Retinal pigment epithelial cell (primary cell): ENCODE measurements at regions not wholly inside any gene's neighbourhood (a gene's known extent, or its start where the extent isn't known, plus 50 kb on each side); places are given as distances from the start of the nearest gene placed in this dataset.

ENCODE experiments used
- DNase-seq: peaks from one replicate; pipeline ENCODE4 v3.0.0-alpha.2; 2010; ENCODE audit warnings: low read depth
- H3K4me3 ChIP-seq: 2 replicates; pipeline ENCODE4 v1.5.1; 2011; ENCODE audit warnings: mild to moderate bottlenecking, low read length, control low read depth, moderate library complexity
- TF ChIP-seq, protein P1 (sequence below): conservative IDR thresholded peaks from 2 replicates; pipeline ENCODE4 v1.5.1; 2011; ENCODE audit warnings: low read depth, low read length, control low read depth, inconsistent platforms

DNA sequence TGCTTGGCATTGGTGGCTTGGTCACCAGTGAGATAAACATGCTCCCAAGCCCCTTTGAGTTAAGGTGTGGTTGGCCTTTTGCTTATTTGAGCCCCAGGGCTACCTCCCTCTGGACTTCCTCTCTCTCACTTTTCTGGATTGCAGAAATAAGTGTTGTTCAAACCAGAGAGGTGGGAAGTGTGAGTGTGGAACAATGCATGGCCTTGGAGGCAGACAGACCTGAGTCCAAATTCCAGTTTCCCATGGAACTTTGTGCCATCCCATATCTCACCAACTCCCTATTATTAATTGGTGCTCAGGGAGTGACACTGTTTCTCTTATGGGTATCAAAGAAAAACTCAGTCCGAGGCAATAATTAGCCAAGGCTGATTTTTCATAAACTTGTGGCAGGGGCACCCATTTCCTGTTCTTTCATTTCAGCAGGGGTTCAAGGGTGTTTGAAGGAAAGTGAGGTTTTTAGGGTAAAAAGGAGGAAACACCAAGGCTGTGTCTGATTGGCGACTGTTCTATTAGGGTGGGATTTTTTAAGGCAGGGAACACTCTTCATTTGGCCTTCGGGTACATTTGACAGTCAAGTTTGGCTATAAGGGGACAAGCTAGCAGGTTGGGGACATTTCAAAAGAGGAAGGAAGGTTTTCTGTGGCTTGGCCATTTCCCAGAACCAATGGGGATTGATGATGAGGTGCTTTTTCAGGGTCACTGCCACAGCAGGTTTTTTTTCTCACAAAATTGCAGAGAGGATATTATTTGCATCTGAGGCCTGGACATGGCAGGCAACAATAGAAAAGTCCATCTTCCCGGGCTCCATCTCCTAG lies 148.8 kb upstream of the NPY start:
- TF ChIP-seq, protein P1, sequence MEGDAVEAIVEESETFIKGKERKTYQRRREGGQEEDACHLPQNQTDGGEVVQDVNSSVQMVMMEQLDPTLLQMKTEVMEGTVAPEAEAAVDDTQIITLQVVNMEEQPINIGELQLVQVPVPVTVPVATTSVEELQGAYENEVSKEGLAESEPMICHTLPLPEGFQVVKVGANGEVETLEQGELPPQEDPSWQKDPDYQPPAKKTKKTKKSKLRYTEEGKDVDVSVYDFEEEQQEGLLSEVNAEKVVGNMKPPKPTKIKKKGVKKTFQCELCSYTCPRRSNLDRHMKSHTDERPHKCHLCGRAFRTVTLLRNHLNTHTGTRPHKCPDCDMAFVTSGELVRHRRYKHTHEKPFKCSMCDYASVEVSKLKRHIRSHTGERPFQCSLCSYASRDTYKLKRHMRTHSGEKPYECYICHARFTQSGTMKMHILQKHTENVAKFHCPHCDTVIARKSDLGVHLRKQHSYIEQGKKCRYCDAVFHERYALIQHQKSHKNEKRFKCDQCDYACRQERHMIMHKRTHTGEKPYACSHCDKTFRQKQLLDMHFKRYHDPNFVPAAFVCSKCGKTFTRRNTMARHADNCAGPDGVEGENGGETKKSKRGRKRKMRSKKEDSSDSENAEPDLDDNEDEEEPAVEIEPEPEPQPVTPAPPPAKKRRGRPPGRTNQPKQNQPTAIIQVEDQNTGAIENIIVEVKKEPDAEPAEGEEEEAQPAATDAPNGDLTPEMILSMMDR: no peak
- DNase-seq: no peak
- H3K4me3 ChIP-seq: no peak overlapping the region

DNA sequence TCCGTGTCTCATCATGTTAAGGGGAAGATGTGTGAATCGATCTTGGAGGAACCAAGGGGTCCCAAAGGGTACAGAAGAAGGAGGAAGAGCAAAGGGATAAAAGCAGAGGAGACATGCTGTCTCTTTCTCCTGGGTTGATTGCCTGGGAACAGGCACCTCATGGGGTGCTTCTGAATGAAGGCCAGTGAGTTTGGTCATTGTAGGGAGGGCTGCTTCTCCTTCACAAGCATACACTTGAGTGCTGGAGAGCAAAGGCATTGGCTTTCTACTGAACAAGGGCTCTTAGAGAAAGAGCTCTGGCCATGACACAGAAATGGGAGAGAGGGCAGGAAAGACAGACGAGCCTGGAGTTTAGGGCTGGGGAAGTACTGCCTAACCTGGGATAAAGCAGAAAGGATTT lies 146.7 kb upstream of the NPY start:
- TF ChIP-seq, protein P1: no peak
- no peak for DNase-seq
- H3K4me3 ChIP-seq: no peak overlapping the region

DNA sequence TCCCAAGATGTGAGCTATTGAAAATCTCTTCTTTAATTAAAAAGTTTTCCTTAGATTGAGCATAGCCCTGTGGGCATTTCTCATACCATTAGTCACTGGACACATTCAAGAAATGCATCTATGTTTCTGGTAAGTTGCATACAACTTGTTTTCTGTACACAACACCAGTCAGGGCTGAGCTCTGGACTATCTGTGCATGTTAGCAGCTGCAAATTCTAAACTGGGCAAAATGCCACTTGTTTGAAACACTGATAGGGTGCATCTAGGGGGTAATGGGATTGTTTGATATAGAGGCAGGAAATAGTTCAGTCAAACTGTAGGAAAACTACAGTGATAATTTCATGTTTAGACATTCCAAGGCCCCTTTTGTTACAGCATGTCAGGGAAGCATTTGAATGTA lies 145.6 kb upstream of the NPY start:
- no peak for DNase-seq
- TF ChIP-seq, protein P1: no peak
- H3K4me3 ChIP-seq: no peak overlapping the region

DNA sequence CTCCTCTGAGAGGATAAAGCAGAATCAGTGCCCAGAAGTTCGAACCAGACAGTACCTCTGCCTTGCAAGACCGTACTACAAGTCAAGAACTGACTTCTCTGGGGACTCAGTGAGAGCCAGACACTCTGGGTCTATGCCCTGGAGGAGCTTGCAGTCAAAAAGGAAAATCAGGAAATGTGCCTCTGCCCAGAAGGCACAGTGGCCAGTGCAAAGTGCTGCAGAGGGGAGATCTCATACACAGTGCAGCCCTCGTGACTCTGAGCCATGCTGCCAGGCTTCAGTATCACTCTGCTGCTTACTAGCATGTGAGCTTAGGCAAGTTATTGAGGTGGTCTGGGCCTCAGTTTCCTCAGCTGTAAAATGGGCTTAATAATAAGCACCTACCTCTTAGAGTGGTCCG lies 144.0 kb upstream of the NPY start:
- DNase-seq: no peak
- no peak overlapping the region for H3K4me3 ChIP-seq
- TF ChIP-seq, protein P1: no peak

DNA sequence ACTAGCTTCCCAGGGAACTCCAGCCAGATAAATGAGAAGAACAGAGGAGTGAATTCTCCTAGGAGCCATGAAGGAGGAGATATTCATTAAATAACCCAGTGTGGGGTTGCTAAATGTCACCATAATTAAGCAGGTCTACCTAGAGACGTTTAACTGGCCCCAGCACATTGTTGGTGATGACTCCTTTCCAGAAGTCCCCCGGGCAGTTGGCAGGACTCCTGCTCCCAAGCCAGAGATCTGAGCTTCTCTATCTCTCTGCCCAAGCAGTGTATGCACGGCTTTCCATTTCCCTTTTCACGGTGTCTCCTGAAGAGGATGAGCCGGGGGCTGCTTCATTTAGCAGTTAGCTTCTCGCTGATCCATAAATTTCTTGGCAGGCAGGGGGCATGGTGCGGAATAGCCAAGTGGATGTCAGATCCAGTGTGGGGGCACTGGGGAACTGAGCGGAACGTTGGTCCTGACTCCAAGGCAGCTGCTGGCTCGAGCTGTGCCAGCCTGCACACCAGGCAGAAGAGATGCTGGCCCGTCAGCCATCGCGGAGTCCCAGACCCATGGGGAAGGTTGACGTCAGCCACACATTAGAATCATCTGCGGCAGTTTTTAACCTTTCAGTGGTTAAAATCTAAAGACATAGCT lies 142.0 kb upstream of the NPY start:
- no peak for DNase-seq
- TF ChIP-seq, protein P1: no peak
- no peak overlapping the region for H3K4me3 ChIP-seq

DNA sequence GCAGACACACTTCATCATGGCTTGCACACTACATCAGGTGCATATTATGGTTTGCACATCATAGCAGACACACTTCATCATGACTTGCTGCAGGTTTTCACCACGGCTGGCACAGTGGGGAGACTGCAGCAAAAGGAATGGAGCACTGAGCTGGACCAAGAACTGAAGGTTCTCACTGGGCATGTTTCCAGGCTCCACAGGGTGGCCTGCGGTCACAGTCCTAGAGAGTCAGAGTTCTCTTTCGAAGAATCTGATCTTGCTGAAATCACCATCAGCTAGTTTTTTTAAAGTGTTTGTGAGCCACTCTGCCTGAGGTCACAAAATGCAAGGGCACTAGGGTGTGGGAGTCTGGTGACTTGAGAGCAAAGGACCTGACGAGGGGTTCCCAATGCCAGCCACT lies 140.4 kb upstream of the NPY start:
- TF ChIP-seq, protein P1: no peak

DNA sequence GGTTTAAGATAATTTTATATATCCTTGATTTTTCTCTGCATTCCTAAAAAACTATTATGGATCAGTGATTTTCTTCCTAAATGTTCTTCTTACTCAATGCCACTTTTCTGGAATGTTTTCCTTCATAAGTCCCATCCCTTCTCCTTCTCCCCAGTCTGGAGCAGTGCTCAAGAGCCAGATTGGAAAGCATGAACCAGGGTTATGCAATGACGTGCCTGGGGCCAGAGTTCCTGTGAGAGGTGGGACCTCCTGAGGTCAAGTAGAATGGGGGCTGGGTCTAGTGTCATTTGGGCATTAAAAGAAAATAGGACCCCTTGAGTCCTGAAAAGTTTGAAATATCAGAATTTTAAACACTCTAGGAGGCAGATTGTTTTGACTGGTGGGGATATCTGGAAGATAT lies 132.0 kb upstream of the NPY start:
- TF ChIP-seq, protein P1: no peak
- no peak overlapping the region for H3K4me3 ChIP-seq
- DNase-seq: no peak

More for the DNA sequence above, 140.4 kb upstream of the NPY start:
- no peak overlapping the region for H3K4me3 ChIP-seq
- no peak for DNase-seq
